Upper lobe of right lung (tissue), 1 donor: ENCODE measurements at regions not wholly inside any gene's neighbourhood (a gene's known extent, or its start where the extent isn't known, plus 50 kb on each side); places are given as distances from the start of the nearest gene placed in this dataset.
"Not testable (repeated sequence)": the region's sequence is repeated elsewhere in the genome, so short reads cannot be mapped to it uniquely, and the experiment has no call there.

Experiments
- ATAC-seq: fragments of 200-7000 bp; cut with Tn5 transposase; one replicate; pipeline ENCODE4 v1.9.1; 2020; ENCODE audit warnings: mild to moderate bottlenecking, moderate library complexity
- DNase-seq: peaks from one replicate; pipeline ENCODE4 v3.0.0-alpha.2; 2020
- H3K27ac ChIP-seq: fragments of 200-600 bp; one replicate; pipeline ENCODE4 v1.8.0; 2022
- H3K27me3 ChIP-seq: fragments of 200-600 bp; one replicate; pipeline ENCODE4 v1.8.0; 2022; ENCODE audit warnings: mild to moderate bottlenecking
- H3K36me3 ChIP-seq: fragments of 200-600 bp; one replicate; pipeline ENCODE4 v1.8.0; 2022
- H3K4me1 ChIP-seq: fragments of 200-600 bp; one replicate; pipeline ENCODE4 v1.8.0; 2022
- H3K4me3 ChIP-seq: fragments of 200-600 bp; one replicate; pipeline ENCODE4 v1.8.0; 2022; ENCODE audit warnings: mild to moderate bottlenecking
- H3K9me3 ChIP-seq: fragments of 200-600 bp; one replicate; pipeline ENCODE4 v1.8.0; 2022
- CTCF ChIP-seq: fragments of 200-600 bp; IDR thresholded peaks from one replicate; pipeline ENCODE4 v1.8.0; 2022; ENCODE audit warnings: antibody characterized with exemption
- intact Hi-C: fragments of 100-400 bp; cut with DNase I; formaldehyde crosslinking; loops from one replicate; pipeline ENCODE4 v1.11.0; 2022
- donor health status: DM: no; HTN: yes; CAD: no; lungs with severe emphysema.

DNA sequence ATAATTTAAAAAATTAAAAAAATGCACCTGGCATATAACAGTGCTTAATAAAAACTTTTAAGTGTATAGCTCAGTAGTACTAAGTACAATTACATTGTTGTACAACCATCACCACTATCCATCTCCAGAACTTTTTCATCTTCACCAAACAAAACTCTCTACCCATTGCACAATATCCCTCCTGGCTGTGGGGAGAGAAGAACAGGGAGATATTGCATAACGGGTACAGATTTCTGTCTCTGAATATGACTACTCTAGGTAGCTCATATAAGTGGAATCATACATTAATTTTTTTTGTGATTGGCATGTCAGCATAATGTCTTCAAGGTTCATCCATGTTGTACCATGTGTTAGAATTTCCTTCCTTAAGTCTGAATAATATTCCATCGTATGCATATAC is 91.0 kb upstream of the PLAAT1 start:
- Histone ChIP-seq H3K27me3 (no peaks in the 10 kb centered on the region), H3K9me3 (no peaks in the 10 kb centered on the region), H3K4me3 (no peak overlapping the region), H3K4me1 (no peaks in the 10 kb centered on the region), H3K36me3 (no peaks in the 10 kb centered on the region), H3K27ac (no peak overlapping the region)
- no peak for TF ChIP-seq CTCF
- ATAC-seq = no peak
- DNase-seq = no peak
- intact Hi-C loops = no loop called here

DNA sequence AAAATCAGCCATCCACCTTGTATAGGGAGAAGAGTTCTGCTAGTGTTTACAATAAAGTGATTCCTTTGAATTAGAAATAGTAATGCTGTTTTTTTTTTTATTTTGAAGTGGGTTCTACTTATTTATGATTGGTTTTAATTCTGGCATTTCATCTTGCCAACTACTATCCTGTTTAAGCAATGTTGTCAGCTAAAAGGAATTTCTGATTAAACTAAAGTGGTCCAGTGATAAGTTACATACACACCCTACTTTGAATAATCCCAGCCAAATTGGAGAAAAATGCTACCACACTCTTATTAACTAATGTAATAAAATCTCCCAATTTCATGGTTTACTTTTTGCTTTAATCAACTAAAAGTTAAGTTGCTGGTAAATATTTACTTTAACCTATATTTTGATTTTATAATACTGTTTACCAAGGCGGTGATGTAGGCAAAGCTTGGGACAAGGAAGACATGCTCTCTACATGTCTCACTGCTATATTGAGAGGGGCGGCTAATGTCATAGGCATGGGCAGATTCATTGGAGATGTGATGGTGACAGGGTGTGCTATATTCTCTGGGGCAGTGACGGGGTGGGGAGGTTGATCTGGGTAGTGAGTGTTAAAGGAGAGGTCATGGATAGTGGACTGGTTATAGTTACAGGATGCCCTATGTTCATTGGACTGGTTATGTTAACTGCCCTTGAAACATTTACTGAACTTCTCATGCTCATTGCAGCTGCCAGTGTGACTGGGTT is 85.8 kb upstream of the PLAAT1 start:
- ATAC-seq, H3K27me3 ChIP-seq, H3K36me3 ChIP-seq, H3K4me1 ChIP-seq, DNase-seq, H3K9me3 ChIP-seq, intact Hi-C loops, H3K27ac ChIP-seq, H3K4me3 ChIP-seq: not testable (repeated sequence)

DNA sequence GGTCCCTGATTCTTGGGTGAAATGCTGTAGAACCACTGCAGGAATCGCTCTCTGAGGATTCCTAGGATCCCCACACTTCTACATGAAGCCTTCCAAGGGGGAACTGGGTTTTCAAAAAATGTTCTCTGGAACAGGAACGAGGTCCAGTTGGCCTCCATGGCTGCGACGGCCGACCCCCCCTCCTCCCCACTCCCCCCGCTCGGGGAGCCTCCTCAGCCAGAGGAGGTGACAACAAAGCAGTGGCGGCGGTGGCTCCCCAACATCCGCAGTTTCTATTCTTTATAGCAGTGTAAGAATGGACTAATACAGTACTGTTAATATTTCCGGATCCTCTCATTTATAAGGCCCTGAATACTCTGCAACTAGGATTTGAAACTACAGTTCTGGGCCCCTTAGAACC is 84.0 kb upstream of the PLAAT1 start:
- ATAC-seq (no peak), DNase-seq (no peak)
- no peak for TF ChIP-seq CTCF
- Histone ChIP-seq H3K27ac (no peak overlapping the region), H3K4me3 (no peak overlapping the region), H3K4me1 (no peaks in the 10 kb centered on the region), H3K9me3 (no peaks in the 10 kb centered on the region), H3K27me3 (no peaks in the 10 kb centered on the region), H3K36me3 (no peaks in the 10 kb centered on the region)
- intact Hi-C loops = no loop called here

GRCh38 chr3:193165431-193166120 is 75.4 kb upstream of the PLAAT1 start:
- Histone ChIP-seq H3K4me1 (no peaks in the 10 kb centered on the region), H3K4me3 (no peak overlapping the region), H3K27ac (no peak overlapping the region), H3K9me3 (no peaks in the 10 kb centered on the region), H3K27me3 (no peaks in the 10 kb centered on the region), H3K36me3 (no peaks in the 10 kb centered on the region)
- TF ChIP-seq CTCF = no peak
- intact Hi-C loops = no loop called here
- ATAC-seq (no peak), DNase-seq (no peak)

DNA sequence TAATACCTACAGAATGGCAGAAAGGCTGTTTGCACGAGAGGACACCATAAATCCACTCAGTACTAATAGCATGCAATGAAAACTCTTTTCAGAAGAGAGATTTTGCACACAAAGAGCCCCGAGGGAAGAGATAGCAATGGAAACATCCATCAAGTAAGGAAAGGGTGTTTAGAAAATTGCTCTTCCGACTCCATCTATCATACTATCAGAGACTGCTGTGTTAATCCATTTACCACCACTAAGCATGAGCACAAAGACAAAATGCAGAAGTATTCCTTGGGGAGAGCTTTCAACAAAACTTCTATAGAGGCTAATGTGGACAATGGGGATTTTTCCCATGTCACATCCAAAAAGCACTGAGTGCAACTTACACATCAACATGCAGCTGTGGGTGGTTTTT is 72.1 kb upstream of the PLAAT1 start:
- no peaks in the 10 kb centered on the region for H3K4me1 ChIP-seq
- intact Hi-C loops = no loop called here
- no peak for TF ChIP-seq CTCF
- no peak for DNase-seq
- no peak for ATAC-seq
- H3K27me3 ChIP-seq = no peaks in the 10 kb centered on the region
- H3K4me3 ChIP-seq = no peak overlapping the region
- no peak overlapping the region for H3K27ac ChIP-seq
- no peaks in the 10 kb centered on the region for H3K9me3 ChIP-seq
- no peaks in the 10 kb centered on the region for H3K36me3 ChIP-seq

DNA sequence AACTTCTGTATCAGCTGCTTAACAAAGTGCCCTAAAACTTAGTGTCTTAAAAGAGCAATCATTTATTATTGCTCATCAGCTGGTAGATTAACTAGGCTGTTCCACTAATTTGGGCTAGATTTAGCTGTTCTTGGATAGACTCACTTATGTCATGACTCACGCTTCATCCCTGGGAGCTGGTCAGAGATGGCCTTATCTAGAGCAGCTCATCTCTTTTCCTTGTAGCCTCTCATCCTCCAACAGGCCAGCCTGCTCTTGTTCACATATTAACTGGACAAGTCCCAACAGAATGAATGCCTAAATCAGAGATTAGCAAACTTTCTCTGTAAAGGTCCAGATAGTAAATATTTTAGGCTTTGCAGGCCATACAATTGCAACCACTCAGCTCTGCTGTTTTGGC is 66.9 kb upstream of the PLAAT1 start:
- no peak for ATAC-seq

DNA sequence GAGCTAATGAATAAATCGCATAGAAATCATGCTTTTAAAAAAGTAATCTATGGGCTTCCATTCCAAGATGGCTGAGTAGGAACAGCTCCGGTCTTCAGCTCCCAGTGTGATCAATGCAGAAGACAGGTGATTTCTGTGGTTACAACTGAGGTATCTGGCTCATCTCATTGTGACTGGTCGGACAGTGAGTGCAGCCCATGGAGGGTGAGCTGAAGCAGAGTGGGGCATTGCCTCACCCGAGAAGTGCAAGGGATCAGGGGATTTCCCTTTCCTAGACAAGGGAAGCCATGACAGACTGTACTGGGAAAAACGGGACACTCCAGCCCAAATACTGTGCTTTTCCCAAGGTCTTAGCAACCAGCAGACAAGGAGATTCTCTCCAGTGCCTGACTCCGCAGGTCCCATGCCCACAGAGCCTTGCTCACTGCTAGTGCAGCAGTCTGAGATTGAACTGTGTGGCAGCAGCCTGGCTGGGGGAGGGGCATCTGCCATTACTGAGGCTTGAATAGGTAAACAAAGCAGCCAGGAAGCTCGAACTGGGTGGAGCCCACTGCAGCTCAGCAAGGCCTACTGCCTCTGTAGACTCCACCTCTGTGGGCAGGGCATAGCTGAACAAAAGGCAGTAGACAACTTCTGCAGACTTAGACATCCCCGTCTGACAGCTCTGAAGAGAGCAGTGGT is 61.5 kb upstream of the PLAAT1 start:
- intact Hi-C loops, H3K36me3 ChIP-seq, ATAC-seq, H3K4me1 ChIP-seq, H3K27me3 ChIP-seq, H3K4me3 ChIP-seq, H3K9me3 ChIP-seq, DNase-seq, H3K27ac ChIP-seq: not testable (repeated sequence)

More for the DNA sequence above, 66.9 kb upstream of the PLAAT1 start:
- Histone ChIP-seq H3K4me1 (no peaks in the 10 kb centered on the region), H3K27ac (no peak overlapping the region), H3K4me3 (no peak overlapping the region), H3K36me3 (no peaks in the 10 kb centered on the region), H3K9me3 (no peaks in the 10 kb centered on the region), H3K27me3 (no peaks in the 10 kb centered on the region)
- no peak for DNase-seq
- TF ChIP-seq CTCF = no peak
- intact Hi-C loops = no loop called here
